A673 (cell line): ENCODE measurements at regions not wholly inside any gene's neighbourhood (a gene's known extent, or its start where the extent isn't known, plus 50 kb on each side); places are given as distances from the start of the nearest gene placed in this dataset.
"Not testable (repeated sequence)": the region's sequence is repeated elsewhere in the genome, so short reads cannot be mapped to it uniquely, and the experiment has no call there.

ENCODE experiments used
- CTCF ChIP-seq: fragments of 300-800, 200-600 bp; sonication (generic); conservative IDR thresholded peaks from 2 replicates; pipeline ENCODE4 v1.5.1; 2017; ENCODE audit warnings: low read depth, mild to moderate bottlenecking, antibody characterized with exemption, low read length, moderate library complexity, mixed read lengths
- EZH2 ChIP-seq: fragments of 200-600 bp; sonication (generic); IDR thresholded peaks from 2 replicates; pipeline ENCODE4 v1.6.1; 2017; ENCODE audit warnings: borderline replicate concordance, low read depth, mild to moderate bottlenecking, mixed read lengths, antibody characterized with exemption, low read length; ENCODE audit not compliant: poor library complexity, severe bottlenecking

DNA sequence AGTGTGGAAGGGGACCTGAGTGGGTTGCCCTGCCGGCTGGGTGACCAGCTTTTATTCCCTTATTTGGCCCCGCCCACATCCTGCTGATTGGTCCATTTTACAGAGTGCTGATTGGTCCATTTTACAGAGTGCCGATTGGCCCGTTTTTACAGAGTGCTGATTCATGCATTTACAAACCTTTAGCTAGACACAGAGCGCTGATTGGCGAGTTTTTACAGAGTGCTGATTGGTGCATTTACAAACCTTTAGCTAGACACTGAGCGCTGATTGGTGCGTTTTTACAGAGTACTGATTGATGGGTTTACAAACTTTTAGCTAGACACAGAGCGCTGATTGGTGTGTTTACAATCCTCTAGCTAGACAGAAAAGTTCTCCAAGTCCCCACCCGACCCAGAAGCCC lies 245.0 kb downstream of the MAT2B start:
- not testable (repeated sequence) for TF ChIP-seq CTCF, EZH2
